ENCODE measurements at regions not wholly inside any gene's neighbourhood (a gene's known extent, or its start where the extent isn't known, plus 50 kb on each side); places are given as distances from the start of the nearest gene placed in this dataset.

- CTCF ChIA-PET: no interaction called here
- no peaks in the 10 kb centered on the region for H3K36me3 ChIP-seq (ENCODE audit: control insufficient read depth in 2 of 2, insufficient read depth in 2 of 2, low read length in 1 of 2)
- in situ Hi-C loops (cut with MboI): no loop called here
- no peak overlapping the region for H3K9ac ChIP-seq (ENCODE audit: control insufficient read depth, insufficient read depth, low read length)
- peaks cover 0 to 5% of the 10 kb centered on the region in 2 experiments; a peak in 2 of 4 replicates for H3K27me3 ChIP-seq (replicated peaks in 1 of 2; ENCODE audit: control insufficient read depth in 2 of 2, insufficient read depth in 2 of 2, low read length in 1 of 2)
- WGBS (ENCODE audit: insufficient coverage, insufficient replicate concordance, low lambda C conversion rate, missing lambda C conversion rate): 16% methylated on average over 6 of the region's 6 CpGs
- ATAC-seq (no peak), DNase-seq (ENCODE audit: low read depth, low spot score) (no peak), FAIRE-seq (no peak)
- H3K9me3 ChIP-seq (replicated peaks; ENCODE audit: control insufficient read depth, insufficient read depth, low read length): no peaks in the 10 kb centered on the region; the same call in 2 of the 3 replicates
- H3K4me3 ChIP-seq: no peak overlapping the region
- H3K79me2 ChIP-seq (ENCODE audit: control insufficient read depth, insufficient read depth, low read length): no peaks in the 10 kb centered on the region
- intact Hi-C loops (cut with micrococcal nuclease; ENCODE audit: unreplicated experiment): no loop called here
- POLR2A ChIA-PET: no interaction called here
- H3K4me1 ChIP-seq (ENCODE audit: control insufficient read depth, insufficient read depth, low read length): no peaks in the 10 kb centered on the region
- H2AFZ ChIP-seq (ENCODE audit: control insufficient read depth, low read depth, low read length): no peak overlapping the region
- RAD21 ChIA-PET (ENCODE audit: unreplicated experiment): no interaction called here
- BruUV-seq (replicated peaks): no TSS peak
- H3K4me2 ChIP-seq (ENCODE audit: control insufficient read depth, insufficient read depth): no peak overlapping the region
- SMC1A ChIA-PET (ENCODE audit: uncharacterized antibody, unreplicated experiment): no interaction called here
- no peak overlapping the region for H3K27ac ChIP-seq (ENCODE audit: control insufficient read depth, insufficient read depth)
- no peaks in the 10 kb centered on the region for H4K20me1 ChIP-seq (ENCODE audit: control insufficient read depth, insufficient read depth)
- TF ChIP-seq PRDM15 (CRISPR knock-in tag; IDR thresholded peaks at IDR 0.05) (no peak), NFYA (IDR thresholded peaks at IDR 0.05; ENCODE audit: borderline replicate concordance, low read depth, low read length) (no peak), RFX5 (IDR thresholded peaks at IDR 0.05; ENCODE audit: low read depth, low read length) (no peak), RELA (IDR thresholded peaks at IDR 0.05; ENCODE audit: borderline replicate concordance, partially characterized antibody) (no peak), ZBTB11 (CRISPR knock-in tag; IDR thresholded peaks at IDR 0.05) (no peak), HDAC6 (IDR thresholded peaks at IDR 0.05; ENCODE audit: unreplicated experiment) (no peak), ZZZ3 (IDR thresholded peaks at IDR 0.05; ENCODE audit: control insufficient read depth, insufficient read length, low read depth) (no peak), ZNF274 (IDR thresholded peaks at IDR 0.05; ENCODE audit: insufficient read depth, insufficient read length) (no peak), BHLHE40 (IDR thresholded peaks at IDR 0.05; ENCODE audit: borderline replicate concordance in 1 of 2, low read depth in 2 of 2, low read length in 1 of 2) (no peak), CREM (IDR thresholded peaks at IDR 0.05; ENCODE audit: low read depth) (no peak), TBL1XR1 (IDR thresholded peaks at IDR 0.05; ENCODE audit: low read depth, low read length) (no peak), RUNX3 (IDR thresholded peaks at IDR 0.05; ENCODE audit: low read length) (no peak), FOS (IDR thresholded peaks at IDR 0.05; ENCODE audit: borderline replicate concordance, extremely low read depth, insufficient read length) (no peak), MYC (IDR thresholded peaks at IDR 0.05; ENCODE audit: insufficient read depth, insufficient read length, insufficient replicate concordance, low read length, severe bottlenecking) (no peak), HCFC1 (IDR thresholded peaks at IDR 0.05; ENCODE audit: low read length) (no peak), SUPT20H (IDR thresholded peaks at IDR 0.05; ENCODE audit: borderline replicate concordance, control insufficient read depth, low read depth, low read length) (no peak), MXI1 (IDR thresholded peaks at IDR 0.05; ENCODE audit: low read depth, low read length) (no peak), ETV6 (conservative IDR thresholded peaks at IDR 0.05 in 1 of 2, IDR thresholded peaks at IDR 0.05 in 1 of 2; ENCODE audit: borderline replicate concordance in 1 of 2, low read depth in 1 of 2) (no peak)
These were observed 184.2 kb downstream of the ANKRD60 start for GRCh38 chr20:58044286-58044685.

All from GM12878 (cell line).